Activated T-helper 9 cell treated with anti-CD3 and anti-CD28 coated beads, Interleukin-2, amount 50 U/mL, for 16 hours (primary cell): ENCODE measurements at regions not wholly inside any gene's neighbourhood (a gene's known extent, or its start where the extent isn't known, plus 50 kb on each side); places are given as distances from the start of the nearest gene placed in this dataset.

Source experiments
- DNase-seq: peaks from one replicate; pipeline ENCODE4 v3.0.0-alpha.2; 2020; ENCODE audit warnings: low read depth

DNA sequence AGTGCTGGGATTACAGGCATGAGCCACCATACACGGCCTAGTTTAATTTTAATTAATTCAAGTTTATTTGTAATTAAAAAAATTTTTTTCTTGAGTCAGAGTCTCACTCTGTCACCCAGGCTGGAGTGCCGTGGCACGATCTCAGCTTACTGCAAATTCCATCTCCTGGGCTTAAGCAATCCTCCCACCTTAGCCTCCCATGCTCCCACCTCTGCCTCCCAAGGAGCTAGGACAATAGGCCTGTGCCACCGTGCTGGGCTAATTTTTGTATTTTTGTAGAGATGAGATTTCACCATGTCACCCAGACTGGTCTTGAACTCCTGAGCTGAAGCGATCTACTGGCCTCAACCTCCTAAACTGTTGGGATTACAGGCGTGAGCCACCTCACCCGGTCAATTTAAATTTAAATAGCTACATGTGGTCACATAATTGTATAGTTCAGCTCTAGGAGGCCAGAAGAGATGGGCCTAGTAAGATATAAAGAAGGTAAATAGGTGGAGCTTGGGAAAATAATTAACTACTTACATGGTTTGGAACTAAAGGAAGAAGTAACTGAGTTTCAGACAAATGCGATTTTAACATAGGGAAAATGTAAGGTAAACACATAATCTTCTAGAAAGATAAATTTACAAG, 220.0 kb upstream of the CITED2 start:
- no peak for DNase-seq

DNA sequence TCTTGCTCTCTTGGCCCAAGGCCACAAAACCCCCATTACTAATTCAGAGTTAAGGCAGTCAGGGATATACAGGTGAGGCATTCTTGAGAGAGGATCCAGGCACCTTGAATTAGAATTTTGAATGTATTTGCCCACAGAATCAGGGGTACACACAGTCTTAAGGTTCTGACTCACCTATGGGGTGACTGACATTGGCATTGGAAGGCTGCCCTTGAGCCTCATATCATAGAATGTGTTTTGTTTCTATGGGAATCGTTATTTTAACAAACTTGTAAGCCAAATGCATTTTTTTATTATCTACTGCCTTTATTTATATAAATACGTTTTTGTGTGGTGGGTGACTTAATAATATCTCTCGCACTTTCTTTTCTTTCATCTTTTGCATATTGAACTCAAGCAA, 218.6 kb upstream of the CITED2 start:
- DNase-seq: no peak

DNA sequence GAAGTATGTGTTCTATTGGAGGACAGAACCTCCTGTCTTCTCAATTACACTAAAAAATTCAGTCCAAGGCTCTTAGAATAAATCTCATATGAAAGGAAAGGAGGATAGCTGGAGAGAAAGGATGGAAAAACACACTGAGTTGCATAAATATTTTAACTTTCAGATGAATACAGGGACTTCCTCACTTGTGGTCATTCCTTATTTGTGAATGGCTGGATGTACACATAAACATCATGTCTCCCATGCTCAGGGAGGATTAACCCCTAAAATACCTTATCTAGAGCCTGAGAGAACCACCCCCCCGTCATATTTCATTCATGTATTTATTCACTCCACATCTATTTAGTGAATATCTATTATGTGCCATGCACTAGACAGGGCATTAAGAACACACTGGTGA, 217.6 kb upstream of the CITED2 start:
- DNase-seq: no peak

DNA sequence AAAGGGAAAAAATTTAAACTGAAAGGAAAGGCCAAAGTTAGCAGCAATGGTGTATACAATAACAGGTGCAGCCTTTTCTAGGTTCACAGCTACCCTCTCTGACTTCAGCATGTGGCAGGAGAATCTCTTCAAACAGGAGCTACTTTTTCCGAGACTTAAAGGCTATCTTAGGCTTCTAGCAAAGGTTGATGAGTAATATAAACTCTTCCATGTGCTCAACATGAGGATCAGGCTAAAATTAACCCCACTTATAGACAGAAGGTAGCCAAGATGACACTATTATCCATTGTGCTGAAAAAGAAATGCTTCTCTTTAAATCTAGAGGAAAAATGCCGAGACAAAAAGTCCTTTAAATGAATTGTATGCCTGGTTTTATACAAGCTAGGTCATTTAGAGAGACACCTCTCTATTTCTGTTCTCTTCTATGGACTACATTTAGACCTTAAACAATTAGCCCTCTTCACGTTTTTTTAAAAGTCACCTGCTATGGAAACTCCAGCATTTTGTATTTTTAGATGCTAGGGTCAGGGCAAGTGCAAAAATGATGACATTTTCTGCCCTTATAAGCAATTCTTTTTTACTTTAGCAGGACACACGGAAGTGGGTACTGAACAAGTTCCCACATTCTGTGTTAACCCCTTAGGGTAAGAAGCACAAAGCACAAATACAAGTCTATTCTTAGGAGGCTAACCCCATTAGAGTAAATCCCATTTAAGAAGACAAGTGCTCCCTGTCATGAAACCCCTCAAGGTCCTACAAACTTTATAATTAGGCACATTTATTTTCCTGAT, 216.8 kb upstream of the CITED2 start:
- no peak for DNase-seq

DNA sequence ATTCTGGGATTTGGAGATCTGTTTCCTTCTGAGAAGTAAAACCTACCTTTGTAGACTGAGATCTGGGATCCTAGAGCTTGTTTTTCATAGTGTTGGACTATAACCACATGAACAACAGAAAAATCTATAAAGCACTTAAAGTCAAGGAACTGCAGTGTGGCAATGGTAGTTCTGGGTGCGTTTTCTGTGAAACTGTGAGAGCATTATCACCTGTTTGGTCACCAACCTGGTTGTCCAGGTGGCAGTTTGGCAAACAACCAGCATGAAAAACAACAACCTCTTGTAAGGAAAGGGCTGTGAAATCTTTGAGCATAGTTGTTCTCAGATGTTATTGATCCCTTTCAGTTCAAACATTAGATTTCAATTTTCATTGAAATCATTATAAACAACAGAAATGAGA, 215.8 kb upstream of the CITED2 start:
- no peak for DNase-seq

DNA sequence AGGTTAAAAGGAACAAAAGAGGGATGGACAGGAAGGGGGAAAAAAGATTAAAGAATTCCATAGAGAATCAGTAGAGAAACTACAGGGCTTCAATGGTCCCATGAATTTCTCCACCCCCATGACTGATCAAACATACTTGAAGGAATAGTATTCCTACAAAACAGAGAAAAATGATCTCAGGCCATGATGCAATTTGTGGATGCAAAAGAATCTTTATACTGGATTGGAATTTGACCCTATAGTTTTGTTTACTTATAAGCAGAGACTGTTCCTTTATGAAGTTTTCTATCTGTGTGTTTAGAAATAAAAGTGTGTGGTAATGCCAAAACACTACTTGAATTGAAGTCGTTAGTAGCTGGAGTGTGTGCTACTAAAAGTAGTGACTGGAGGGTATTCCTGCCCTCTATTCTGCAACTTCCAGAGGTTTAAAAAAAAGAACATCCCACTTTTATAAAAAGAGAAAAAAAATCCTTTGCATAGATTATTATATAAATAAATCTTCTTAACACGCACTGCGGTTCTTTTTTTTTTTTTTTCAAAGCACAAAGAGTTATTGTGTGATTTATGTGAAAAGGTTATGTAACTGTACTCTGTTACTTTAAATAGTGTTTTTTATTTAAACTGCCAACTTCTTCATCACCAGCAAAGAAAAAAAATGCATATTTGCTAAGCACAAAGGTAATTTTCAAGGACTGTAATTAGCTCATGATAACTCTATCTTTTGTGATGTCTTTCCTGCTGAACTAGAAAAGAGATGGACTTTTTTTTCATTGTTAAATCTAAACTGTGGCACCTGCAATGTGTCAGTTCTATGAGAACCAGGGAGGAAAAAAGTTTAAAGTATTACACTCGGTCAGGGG, 214.5 kb upstream of the CITED2 start:
- no peak for DNase-seq

DNA sequence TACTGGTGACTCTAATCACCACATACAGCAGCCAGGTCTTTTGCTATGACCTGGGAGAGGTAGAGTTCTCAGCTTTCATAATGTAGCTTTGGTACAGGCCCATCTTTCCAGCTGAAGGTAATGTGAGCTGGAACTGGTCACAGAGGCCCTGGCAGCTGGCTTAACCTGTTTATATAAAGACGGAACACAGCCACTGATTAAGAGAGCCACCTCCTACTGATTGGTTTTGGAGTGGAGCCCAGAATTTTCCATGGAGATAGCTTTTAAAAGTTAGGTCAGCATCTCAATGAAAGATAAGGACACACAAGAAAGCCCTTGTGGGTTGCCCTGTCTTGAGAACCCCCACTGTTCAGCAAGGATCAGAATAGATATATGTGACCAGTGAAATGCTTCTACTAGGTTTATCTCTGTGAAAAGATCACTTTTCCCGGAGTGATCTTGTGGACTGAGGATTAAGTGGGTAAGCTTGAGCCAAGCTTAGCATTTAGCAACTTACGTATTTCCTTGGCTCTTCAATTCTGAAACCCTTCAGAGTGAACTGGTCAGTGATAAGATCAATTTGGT, 213.7 kb upstream of the CITED2 start:
- no peak for DNase-seq

DNA sequence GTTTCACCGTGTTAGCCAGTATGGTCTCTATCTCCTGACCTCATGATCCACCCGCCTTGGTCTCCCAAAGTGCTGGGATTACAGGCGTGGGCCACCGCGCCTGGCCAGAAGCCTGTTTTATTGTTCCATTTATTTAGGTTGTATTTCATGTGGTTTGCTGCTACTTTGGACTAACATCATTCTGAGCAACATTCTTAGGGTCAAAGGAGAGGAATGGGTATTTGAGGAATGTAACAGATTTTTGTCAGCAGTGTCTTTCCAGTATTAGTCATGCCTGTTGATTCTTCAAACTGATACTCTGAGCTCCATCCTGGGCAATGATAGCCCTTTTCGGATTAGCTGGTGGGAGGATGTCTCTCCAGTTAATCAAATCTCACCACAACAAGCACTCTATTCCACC, 213.0 kb upstream of the CITED2 start:
- DNase-seq: no peak

DNA sequence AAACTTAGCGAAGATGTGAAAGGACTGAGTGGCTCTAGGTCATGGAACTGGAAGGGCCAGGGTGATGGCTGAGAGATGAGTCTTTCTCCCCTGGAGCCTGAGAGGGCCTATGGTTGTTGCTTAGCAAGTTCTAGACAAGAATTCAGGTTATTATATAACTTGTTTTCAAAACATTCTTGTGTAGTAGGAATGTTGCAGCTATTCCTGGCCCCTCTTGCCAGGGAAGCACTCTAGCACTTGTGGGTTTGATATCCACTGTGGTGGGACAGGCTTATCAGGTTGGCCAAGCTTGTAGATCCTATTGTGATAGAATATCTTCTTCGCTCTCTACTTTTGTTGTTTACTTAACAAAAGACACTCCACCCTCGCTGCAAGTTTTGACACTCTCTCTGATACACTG, 211.8 kb upstream of the CITED2 start:
- no peak for DNase-seq

DNA sequence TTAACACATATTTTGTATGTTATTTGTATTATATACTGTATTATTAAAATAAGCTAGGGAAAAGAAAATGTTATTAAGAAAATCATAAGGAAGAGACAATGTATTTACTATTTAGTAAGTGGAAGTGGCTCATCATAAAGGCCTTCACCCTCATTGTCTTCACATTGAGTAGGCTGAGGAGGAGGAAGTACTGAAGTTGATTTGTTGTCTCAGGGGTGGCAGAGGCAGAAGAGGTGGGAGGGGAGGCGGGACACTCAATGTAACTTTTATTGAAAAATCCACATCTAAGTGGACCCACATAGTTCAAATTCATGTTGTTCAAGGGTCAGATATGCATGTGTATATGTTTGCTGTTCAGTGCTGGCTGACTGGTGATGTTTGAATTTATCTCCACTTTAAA, 210.2 kb upstream of the CITED2 start:
- DNase-seq: no peak

DNA sequence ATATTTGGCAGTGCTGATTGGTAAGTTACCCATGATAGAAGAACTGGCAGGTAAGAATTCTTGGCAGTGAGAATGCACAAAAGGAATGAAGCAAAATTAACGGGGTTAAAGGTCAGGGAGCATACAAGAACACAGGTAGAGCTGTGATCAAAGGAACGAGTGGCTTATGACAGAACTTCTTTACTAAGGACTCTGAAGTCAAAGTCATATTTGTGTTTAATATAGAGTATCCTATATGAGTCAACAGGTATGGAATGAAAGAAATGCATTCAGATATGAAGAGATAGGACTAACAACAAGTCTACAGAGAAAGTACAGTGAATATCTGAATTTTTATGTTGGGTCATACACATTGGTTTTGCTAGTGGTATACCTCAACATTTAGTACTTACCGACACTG, 209.0 kb upstream of the CITED2 start:
- DNase-seq: no peak

DNA sequence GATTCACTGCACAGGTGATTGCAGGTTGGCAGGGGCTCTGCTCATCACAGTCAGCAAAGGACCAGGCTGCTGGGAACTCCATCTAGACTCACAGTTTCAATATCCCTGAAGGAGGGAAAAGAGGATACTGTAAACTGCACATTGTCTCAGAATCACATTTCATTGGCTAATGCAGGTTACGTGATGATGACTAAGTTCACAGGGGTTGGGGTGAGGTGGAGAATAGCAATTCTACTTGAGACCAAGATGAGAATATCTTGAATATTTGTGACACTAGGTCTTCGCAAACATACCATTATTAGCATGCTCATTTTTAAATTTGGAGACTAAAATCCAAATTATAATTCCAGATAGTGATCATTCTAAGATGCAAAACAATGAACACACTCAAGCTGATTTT, 208.5 kb upstream of the CITED2 start:
- DNase-seq: no peak

DNA sequence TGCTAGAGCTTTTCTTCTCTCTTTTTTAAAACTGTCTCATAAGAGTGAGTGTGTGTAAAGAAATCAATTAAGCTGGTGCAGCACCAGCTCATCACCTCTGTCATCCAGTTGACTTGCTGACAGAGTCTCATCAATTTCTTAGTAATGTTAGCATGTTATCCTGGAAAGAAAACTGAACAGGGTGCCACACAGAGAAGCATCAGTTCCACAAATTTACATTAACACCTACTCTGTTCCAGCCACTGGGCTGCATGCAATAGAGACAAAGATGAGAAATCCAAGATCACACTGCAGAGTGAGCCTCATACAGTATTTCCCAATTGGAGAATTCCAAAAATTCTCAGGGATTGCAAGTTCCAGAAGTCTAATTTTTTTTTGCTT, 207.0 kb upstream of the CITED2 start:
- no peak for DNase-seq

DNA sequence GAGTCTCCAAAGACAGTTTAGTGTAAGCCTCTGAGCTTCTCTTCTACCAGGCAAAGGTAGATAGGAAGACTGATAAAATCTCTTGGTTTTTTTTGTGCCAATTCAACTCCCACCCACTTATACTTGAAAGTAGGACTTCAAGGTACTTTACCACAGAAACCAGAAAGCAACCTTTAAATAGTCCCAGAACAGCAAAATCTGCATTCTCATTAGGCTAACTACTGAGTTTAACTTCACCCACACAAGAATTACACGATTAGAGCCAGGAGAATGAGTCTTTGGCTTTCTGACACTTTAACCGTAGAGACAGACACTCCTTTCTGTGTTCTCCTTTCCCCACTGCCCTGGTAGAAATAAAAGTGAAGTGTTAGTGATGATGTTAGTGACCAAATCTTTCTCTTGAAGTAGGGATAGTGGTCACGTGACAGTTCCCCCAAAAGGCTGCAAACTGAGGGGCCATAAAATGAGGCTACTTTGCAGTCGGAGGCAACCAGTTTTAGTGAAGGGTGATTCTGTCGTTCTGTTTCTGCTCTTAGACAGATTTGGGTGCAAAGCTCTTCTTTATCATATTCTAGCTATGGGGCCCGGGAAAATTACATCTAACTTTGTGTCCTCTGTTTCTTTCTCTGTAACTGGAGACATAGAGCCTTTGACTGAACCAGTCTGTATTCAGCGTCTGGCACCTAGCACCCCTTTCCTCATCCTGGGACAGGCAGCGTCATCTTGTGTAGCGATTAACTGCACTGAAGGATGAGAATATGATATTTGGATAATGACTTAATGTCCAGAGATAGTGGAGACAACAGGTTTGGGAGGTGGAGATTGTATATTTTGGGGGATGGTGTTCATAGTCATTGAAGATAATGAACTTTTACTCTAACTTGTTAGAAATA, 206.4 kb upstream of the CITED2 start:
- no peak for DNase-seq

DNA sequence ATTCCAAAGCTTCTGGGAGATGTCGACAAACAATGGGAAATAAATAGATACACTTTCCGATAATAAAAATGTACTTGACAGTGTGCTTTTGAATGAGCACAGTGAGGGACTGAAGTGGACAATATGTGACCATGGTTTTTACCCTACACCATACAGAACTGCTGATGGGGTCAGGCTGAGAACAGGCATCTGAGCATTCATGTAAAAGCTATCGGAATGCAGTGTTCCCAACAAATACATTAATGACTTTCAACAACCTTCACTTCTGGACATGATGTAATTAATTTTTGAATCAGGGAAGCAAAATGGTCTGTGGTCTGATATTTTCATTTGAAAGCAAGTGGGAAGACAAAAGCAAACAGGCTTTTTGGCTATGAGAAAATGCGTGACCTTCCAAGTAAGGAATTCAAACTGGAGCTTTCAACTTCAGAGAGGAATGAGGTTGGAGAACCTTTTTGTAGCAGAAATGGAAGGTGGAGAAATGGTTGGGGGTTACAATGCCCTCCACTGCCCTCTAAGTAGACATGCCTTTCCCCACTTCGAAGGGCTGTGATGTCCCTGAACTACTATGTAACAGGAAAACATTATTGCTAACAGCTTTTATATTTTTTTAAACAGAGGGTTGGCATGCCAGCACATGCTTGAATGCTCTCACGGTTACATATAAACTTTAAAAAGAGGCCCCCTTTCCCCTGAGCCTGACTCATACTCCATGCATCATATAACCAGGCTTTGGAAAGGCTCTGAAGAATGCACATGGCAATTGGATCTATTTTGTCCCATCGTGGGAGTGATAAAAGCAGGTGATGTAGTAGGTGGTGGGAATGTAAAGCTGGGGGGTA, 203.5 kb upstream of the CITED2 start:
- no peak for DNase-seq

DNA sequence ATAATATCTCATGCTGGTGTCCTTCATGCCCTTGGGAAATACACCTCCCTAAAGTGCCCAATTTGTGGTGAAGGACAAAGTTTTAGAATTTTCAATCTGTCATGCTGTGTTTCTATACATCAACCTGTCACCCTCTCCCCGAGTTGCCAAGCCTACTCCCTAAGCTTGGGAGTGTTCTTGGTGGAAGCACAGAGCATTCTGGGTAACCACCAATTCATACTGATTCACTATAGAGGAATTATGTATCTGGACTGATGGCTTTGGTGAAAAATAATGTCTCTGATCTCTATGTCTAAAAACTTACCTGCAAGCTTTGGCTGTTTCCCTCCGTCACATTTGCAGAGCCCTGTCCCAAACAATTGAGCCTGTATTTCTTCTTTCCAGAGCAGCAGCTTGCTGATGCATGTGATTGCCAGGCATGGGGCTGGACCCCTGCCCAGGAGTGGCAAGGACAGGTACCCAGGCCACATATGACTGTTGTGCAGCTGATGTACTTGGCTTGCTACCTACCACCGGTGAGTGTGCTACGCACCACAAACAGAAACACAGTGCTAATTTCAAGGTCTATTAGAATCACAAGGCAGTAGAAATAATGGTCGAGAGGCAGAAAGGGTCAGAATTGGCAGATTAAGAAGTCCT, 202.8 kb upstream of the CITED2 start:
- DNase-seq: no peak

DNA sequence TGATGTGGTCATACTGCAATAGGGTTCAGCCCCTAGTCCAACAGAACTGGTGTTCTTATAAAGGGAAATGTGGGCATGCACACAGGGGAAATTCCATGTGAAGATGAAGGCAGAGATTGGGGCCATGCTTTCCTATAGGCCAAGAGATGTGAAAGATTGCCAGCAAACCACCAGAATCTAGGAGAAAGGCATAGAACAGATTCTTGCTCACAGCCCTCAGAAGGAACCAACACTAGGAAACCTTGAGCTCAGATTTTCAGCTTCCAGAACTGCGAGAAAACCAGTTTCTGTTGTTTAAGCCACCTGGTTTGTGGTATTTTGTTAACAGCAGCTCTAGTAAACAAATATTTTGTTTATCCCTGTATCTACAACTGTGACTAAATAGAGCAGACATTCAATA, 197.6 kb upstream of the CITED2 start:
- DNase-seq: no peak

DNA sequence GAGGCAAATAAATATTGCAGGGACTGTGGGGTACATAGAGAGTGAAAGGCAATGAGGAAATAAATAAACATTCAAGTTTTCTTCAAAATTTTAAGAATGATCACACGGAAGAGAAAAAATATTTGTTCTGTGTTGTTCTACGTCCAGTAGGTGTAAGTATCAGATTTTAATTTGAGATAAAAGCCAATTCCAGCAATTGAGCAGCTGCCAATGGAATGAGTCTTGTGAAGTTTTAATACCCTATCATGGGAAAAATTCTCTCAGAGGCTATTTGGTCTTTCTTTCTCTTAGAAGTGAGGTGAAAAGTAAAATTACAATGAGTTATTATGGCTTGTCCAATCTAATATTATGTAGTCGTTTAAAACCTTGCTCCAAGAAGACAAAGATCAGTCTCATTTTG, 195.7 kb upstream of the CITED2 start:
- no peak for DNase-seq

DNA sequence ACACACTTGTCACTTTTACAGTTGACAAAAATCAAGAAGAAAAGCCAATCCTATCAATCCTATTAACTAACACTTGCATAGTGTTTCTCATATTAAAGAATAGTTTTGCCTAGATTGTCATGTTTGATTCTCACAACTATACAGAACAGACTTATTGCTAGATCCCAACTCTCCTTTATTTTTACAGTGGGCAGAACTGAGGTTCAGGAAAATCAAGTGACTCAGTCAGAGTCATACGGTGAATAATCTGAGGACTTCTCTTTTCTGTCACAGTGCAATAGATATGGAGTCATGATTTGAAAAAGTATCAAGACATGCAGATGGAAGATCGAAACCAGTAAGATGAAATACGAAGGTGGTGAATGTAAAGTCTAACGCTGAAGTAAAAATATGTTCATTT, 195.1 kb upstream of the CITED2 start:
- DNase-seq: no peak

DNA sequence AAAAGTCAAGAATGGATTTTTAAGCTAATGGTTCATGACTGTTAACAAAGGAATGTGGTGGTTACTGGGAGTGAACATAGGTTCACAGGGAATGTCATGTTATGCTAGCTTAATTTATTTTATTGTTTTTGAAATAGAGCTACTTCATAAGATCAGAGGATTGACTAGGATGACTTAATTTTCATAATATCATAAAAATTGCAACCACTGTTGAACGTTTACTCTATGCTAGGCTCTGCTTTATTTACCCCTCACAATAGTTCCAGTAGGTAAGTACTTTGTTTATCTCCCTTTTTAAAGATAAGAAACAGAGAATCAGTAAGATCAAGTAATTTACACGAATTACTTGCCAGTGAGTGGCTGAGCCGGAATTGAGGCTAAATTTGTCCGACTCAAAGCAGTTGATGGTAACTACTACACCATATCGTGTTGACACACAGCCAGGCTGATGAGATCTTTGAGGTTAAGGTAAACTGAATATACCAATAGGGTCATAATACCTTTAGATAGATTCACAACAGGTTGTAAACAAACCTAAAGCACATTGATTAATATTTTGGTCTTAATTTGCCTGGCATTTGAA, 194.6 kb upstream of the CITED2 start:
- no peak for DNase-seq
